Esophagus muscularis mucosa (tissue), 4 donors: ENCODE measurements at regions not wholly inside any gene's neighbourhood (a gene's known extent, or its start where the extent isn't known, plus 50 kb on each side); places are given as distances from the start of the nearest gene placed in this dataset.
"Not testable (repeated sequence)": the region's sequence is repeated elsewhere in the genome, so short reads cannot be mapped to it uniquely, and the experiment has no call there.

ENCODE experiments used
- DNase-seq: peaks from one replicate; pipeline ENCODE4 v3.0.0-alpha.2; 2017; ENCODE audit errors: extremely low spot score
- H3K27ac ChIP-seq, 4 donors: fragments of 200-600 bp; sonication (generic); replicated peaks in 1 of 4; 1 replicate in 3 of 4; 2 replicates in 1 of 4; pipeline ENCODE4 v1.5.1; 2016 to 2019; ENCODE audit warnings: mild to moderate bottlenecking in 1 of 4
- H3K27me3 ChIP-seq, 4 donors: fragments of 200-600 bp; sonication (generic); one replicate each; pipeline versions ENCODE4 v1.5.1 to v1.6.0; 2016 to 2019
- H3K36me3 ChIP-seq, 4 donors: fragments of 200-600 bp; sonication (generic); one replicate each; pipeline ENCODE4 v1.5.1; 2016 to 2019
- H3K4me1 ChIP-seq, 4 donors: fragments of 200-600 bp; sonication (generic); one replicate each; pipeline ENCODE4 v1.5.1; 2016 to 2019
- H3K4me3 ChIP-seq, 4 donors: fragments of 200-600 bp; sonication (generic); 1 replicate in 2 of 4; 2 replicates in 2 of 4; pipeline ENCODE4 v1.5.1; 2016 to 2019; ENCODE audit warnings: mild to moderate bottlenecking in 4 of 4, moderate library complexity in 1 of 4
- H3K9me3 ChIP-seq, 4 donors: fragments of 200-600 bp; sonication (generic); 1 replicate in 3 of 4; 2 replicates in 1 of 4; pipeline ENCODE4 v1.5.1; 2016 to 2019
- CTCF ChIP-seq, 3 experiments: fragments of 200-600 bp in 2 of 3; fragments of 450-650 bp in 1 of 3; sonication (generic) in 2 of 3; IDR thresholded peaks; one replicate each; pipeline ENCODE4 v1.5.1; 2017 to 2019; ENCODE audit warnings: antibody characterized with exemption in 3 of 3, mild to moderate bottlenecking in 2 of 3, moderate library complexity in 1 of 3
- EP300 ChIP-seq: sonication (generic); formaldehyde crosslinking; IDR thresholded peaks from one replicate; pipeline ENCODE4 v1.6.1; 2017; ENCODE audit warnings: antibody characterized with exemption
- POLR2A ChIP-seq: fragments of 450-650 bp; IDR thresholded peaks from one replicate; pipeline ENCODE4 v1.6.1; 2017; ENCODE audit warnings: antibody characterized with exemption, moderate library complexity, mild to moderate bottlenecking, low read depth
- POLR2AphosphoS5 ChIP-seq, 2 donors: sonication (generic); formaldehyde crosslinking; IDR thresholded peaks; one replicate each; pipeline ENCODE4 v1.6.1; 2017; ENCODE audit warnings: antibody characterized with exemption in 2 of 2
- WGBS: methylation state at CpG from one replicate; pipeline ENCODE4 v1.1.5; 2018; 5-methylcytosine and 5-hydroxymethylcytosine counted together
- intact Hi-C: fragments of 100-400 bp; cut with DNase I; formaldehyde crosslinking; loops from one replicate; pipeline ENCODE4 v1.15.1; 2023

DNA sequence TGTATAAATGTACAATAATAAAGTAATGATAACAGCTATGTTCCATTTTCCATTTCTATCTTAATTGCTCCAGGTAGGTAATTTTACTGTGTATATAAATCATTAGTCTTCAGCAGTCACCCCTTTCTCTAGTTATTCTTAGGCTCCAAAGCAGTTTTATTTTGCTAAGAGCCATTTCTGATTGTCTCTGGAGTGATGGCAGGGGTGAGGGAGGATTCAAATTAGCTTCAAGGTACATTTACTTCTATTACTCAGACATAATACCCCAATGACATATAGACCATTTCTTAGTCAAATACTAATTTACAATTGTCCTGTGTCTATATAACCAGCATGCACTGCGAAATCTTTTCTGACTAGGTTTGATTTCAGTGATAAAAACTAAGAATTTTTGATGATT, 663.4 kb upstream of the PRMT6 start:
- no peaks in the 10 kb centered on the region for H3K9me3 ChIP-seq
- no peak overlapping the region for H3K4me3 ChIP-seq
- H3K36me3 ChIP-seq = no peaks in the 10 kb centered on the region
- no peak for DNase-seq
- H3K4me1 ChIP-seq = no peaks in the 10 kb centered on the region
- intact Hi-C loops = no loop called here
- TF ChIP-seq POLR2A = no peak
- no peak for TF ChIP-seq EP300
- H3K27ac ChIP-seq = no peak overlapping the region
- H3K27me3 ChIP-seq = no peaks in the 10 kb centered on the region
- WGBS = 81% methylated on average over 1 of the region's 1 CpG

GRCh38 chr1:106396020-106396419, 660.5 kb upstream of the PRMT6 start:
- no peaks in the 10 kb centered on the region for H3K9me3 ChIP-seq
- no peaks in the 10 kb centered on the region for H3K36me3 ChIP-seq
- no peaks in the 10 kb centered on the region for H3K4me1 ChIP-seq
- TF ChIP-seq CTCF (IDR thresholded peaks at IDR 0.05) = no peak
- DNase-seq = no peak
- no peak overlapping the region for H3K4me3 ChIP-seq
- no peaks in the 10 kb centered on the region for H3K27me3 ChIP-seq
- no peak overlapping the region for H3K27ac ChIP-seq
- intact Hi-C loops = no loop called here

- H3K36me3 ChIP-seq = no peaks in the 10 kb centered on the region
- no peak for DNase-seq
- no peaks in the 10 kb centered on the region for H3K4me1 ChIP-seq
- intact Hi-C loops = no loop called here
- H3K9me3 ChIP-seq = no peaks in the 10 kb centered on the region
- no peak overlapping the region for H3K27ac ChIP-seq
- H3K27me3 ChIP-seq = no peaks in the 10 kb centered on the region
- 79% methylated on average over 5 of the region's 5 CpGs for WGBS
- no peak overlapping the region for H3K4me3 ChIP-seq
- TF ChIP-seq CTCF (IDR thresholded peaks at IDR 0.05) = no peak
- no peak for TF ChIP-seq POLR2AphosphoS5 (IDR thresholded peaks at IDR 0.05)
- no peak for TF ChIP-seq EP300
- TF ChIP-seq POLR2A = no peak
Measured at GRCh38 chr1:106398391-106398790, 658.1 kb upstream of the PRMT6 start.

- TF ChIP-seq CTCF (IDR thresholded peaks at IDR 0.05) (no peak), POLR2A (no peak), POLR2AphosphoS5 (IDR thresholded peaks at IDR 0.05) (no peak), EP300 (no peak)
- Histone ChIP-seq H3K36me3 (no peaks in the 10 kb centered on the region), H3K4me3 (no peak overlapping the region), H3K9me3 (no peaks in the 10 kb centered on the region), H3K27ac (no peak overlapping the region), H3K4me1 (no peaks in the 10 kb centered on the region), H3K27me3 (no peaks in the 10 kb centered on the region)
- 88% methylated on average over 1 of the region's 1 CpG for WGBS
- intact Hi-C loops = no loop called here
- no peak for DNase-seq
Measured at GRCh38 chr1:106406114-106406513, 650.4 kb upstream of the PRMT6 start.

DNA sequence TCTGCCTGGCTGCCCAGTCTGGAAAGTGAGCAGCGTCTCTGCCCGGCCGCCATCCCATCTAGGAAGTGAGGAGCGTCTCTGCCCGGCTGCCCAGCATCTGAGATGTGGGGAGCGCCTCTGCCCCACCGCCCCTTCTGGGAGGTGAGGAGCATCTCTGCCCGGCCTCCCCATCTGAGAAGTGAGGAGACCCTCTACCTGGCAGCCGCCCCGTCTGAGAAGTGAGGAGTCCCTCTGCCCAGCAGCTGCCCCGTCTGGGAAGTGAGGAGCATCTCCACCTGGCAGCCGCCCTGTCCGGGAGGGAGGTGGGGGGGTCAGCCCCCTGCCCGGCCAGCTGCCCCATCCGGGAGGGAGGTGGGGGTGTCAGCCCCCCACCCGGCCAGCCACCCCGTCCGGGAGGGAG, 644.2 kb upstream of the PRMT6 start:
- H3K4me3 ChIP-seq, H3K4me1 ChIP-seq, intact Hi-C loops, H3K36me3 ChIP-seq, H3K27ac ChIP-seq, H3K27me3 ChIP-seq, DNase-seq, H3K9me3 ChIP-seq: not testable (repeated sequence)
- whole genome bisulfite sequencing = 90% methylated on average over 2 of the region's 18 CpGs

DNA sequence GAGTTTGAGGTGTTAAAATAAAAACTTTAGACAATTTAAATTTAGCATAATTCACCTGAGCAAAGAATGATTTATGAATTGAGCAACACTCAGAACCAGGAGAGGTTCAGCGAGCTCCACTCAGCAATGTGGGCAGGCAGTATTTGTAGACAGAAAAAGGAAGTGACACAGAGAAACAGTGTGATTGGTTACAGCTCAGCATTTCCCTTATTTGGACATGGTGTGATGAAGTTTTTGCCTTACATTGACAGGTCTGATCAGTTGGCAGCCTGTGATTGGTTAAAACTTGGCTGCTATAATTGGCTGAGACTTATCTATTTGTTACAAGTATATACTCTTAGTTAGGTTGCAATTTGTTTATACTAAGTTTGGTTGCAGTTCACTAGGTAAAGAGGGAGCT, 621.2 kb upstream of the PRMT6 start:
- no peak for DNase-seq
- Histone ChIP-seq H3K4me1 (no peaks in the 10 kb centered on the region), H3K4me3 (no peak overlapping the region), H3K27ac (no peak overlapping the region), H3K27me3 (no peaks in the 10 kb centered on the region), H3K9me3 (no peaks in the 10 kb centered on the region), H3K36me3 (no peaks in the 10 kb centered on the region)
- no peak for TF ChIP-seq EP300
- no peak for TF ChIP-seq CTCF (IDR thresholded peaks at IDR 0.05)
- TF ChIP-seq POLR2A = no peak
- no peak for TF ChIP-seq POLR2AphosphoS5 (IDR thresholded peaks at IDR 0.05)
- intact Hi-C loops = no loop called here
- 89% methylated on average over 1 of the region's 1 CpG for WGBS
